B cell (primary cell): ENCODE measurements at regions not wholly inside any gene's neighbourhood (a gene's known extent, or its start where the extent isn't known, plus 50 kb on each side); places are given as distances from the start of the nearest gene placed in this dataset.

Source experiments
- EZH2 ChIP-seq: IDR thresholded peaks from 2 replicates; pipeline ENCODE4 v1.6.1; 2012; ENCODE audit warnings: borderline replicate concordance, low read depth, mild to moderate bottlenecking, moderate library complexity, low read length; ENCODE audit not compliant: insufficient read depth, poor library complexity, severe bottlenecking
- TF ChIP-seq, protein P1 (sequence below): fragments of 200-600 bp; IDR thresholded peaks from one replicate; pipeline ENCODE4 v1.8.0; 2022; ENCODE audit warnings: antibody characterized with exemption, mild to moderate bottlenecking

DNA sequence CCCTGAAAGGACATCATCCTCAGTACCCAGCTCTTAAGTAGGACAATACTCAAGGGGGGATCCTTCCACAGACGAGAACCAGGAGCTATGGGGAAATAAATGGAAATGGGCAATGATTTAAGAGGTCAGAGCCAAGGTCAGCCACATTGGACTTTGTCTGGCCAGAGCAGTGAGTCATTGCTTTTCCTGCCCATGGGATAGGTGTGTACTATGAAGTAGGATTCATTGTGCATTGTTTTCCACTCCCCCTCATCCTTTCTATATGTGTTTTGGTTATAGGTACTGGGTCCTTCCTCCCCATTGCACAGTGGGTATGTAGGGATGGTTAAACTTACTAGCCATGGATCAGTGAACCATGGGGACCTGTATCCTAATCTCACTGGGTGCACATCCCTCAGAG, 328.9 kb upstream of the USP25 start:
- TF ChIP-seq, protein P1, sequence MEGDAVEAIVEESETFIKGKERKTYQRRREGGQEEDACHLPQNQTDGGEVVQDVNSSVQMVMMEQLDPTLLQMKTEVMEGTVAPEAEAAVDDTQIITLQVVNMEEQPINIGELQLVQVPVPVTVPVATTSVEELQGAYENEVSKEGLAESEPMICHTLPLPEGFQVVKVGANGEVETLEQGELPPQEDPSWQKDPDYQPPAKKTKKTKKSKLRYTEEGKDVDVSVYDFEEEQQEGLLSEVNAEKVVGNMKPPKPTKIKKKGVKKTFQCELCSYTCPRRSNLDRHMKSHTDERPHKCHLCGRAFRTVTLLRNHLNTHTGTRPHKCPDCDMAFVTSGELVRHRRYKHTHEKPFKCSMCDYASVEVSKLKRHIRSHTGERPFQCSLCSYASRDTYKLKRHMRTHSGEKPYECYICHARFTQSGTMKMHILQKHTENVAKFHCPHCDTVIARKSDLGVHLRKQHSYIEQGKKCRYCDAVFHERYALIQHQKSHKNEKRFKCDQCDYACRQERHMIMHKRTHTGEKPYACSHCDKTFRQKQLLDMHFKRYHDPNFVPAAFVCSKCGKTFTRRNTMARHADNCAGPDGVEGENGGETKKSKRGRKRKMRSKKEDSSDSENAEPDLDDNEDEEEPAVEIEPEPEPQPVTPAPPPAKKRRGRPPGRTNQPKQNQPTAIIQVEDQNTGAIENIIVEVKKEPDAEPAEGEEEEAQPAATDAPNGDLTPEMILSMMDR, result no peak
- no peak for TF ChIP-seq EZH2
